ENCODE measurements at regions not wholly inside any gene's neighbourhood (a gene's known extent, or its start where the extent isn't known, plus 50 kb on each side); places are given as distances from the start of the nearest gene placed in this dataset.
"Not testable (repeated sequence)": the region's sequence is repeated elsewhere in the genome, so short reads cannot be mapped to it uniquely, and the experiment has no call there.

- no peak for DNase-seq
- H3K27ac ChIP-seq: no peak overlapping the region
- H3K9me3 ChIP-seq: no peaks in the 10 kb centered on the region
- H3K4me3 ChIP-seq: no peak overlapping the region
- TF ChIP-seq CTCF (IDR thresholded peaks at IDR 0.05) (no peak), POLR2A (IDR thresholded peaks at IDR 0.05) (no peak)
- no peaks in the 10 kb centered on the region for H3K36me3 ChIP-seq
- no peaks in the 10 kb centered on the region for H3K27me3 ChIP-seq
- no peaks in the 10 kb centered on the region for H3K4me1 ChIP-seq
Measured at GRCh38 chr1:220942278-220942677, 63.0 kb downstream of the HLX start.

GRCh38 chr1:220942914-220943313 lies 63.7 kb downstream of the HLX start:
- H3K27me3 ChIP-seq, H3K4me1 ChIP-seq, H3K4me3 ChIP-seq, H3K36me3 ChIP-seq, DNase-seq, H3K9me3 ChIP-seq, H3K27ac ChIP-seq: not testable (repeated sequence)

- no peak for TF ChIP-seq CTCF (IDR thresholded peaks at IDR 0.05)
- TF ChIP-seq POLR2A (IDR thresholded peaks at IDR 0.05): no peak
- Histone ChIP-seq H3K27ac (no peak overlapping the region), H3K4me3 (no peak overlapping the region), H3K27me3 (no peaks in the 10 kb centered on the region), H3K4me1 (no peaks in the 10 kb centered on the region), H3K36me3 (no peaks in the 10 kb centered on the region), H3K9me3 (no peaks in the 10 kb centered on the region)
- no peak for DNase-seq
Measured at GRCh38 chr1:220943319-220943996, 64.2 kb downstream of the HLX start.

GRCh38 chr1:220950576-220950975 lies 71.3 kb downstream of the HLX start:
- Histone ChIP-seq H3K9me3 (peaks cover 0 to 5% (median 0%) of the 10 kb centered on the region in 4 donors), H3K4me1 (no peaks in the 10 kb centered on the region), H3K27me3 (no peaks in the 10 kb centered on the region), H3K4me3 (no peak overlapping the region), H3K36me3 (no peaks in the 10 kb centered on the region), H3K27ac (no peak overlapping the region)
- no peak for DNase-seq
- TF ChIP-seq CTCF (IDR thresholded peaks at IDR 0.05) (no peak), POLR2A (IDR thresholded peaks at IDR 0.05) (no peak)

GRCh38 chr1:220952961-220953643 lies 73.9 kb downstream of the HLX start:
- Histone ChIP-seq H3K4me3 (no peak overlapping the region), H3K27ac (no peak overlapping the region), H3K27me3 (no peaks in the 10 kb centered on the region), H3K4me1 (no peaks in the 10 kb centered on the region), H3K36me3 (no peaks in the 10 kb centered on the region), H3K9me3 (peaks cover 0 to 5% (median 0%) of the 10 kb centered on the region in 4 donors)
- TF ChIP-seq CTCF (IDR thresholded peaks at IDR 0.05) (no peak), POLR2A (IDR thresholded peaks at IDR 0.05) (no peak)
- no peak for DNase-seq

GRCh38 chr1:220954321-220955075 lies 75.3 kb downstream of the HLX start:
- Histone ChIP-seq H3K4me1 (no peaks in the 10 kb centered on the region), H3K9me3 (peaks cover 0 to 5% (median 0%) of the 10 kb centered on the region in 4 donors), H3K27me3 (no peaks in the 10 kb centered on the region), H3K27ac (no peak overlapping the region), H3K4me3 (no peak overlapping the region), H3K36me3 (no peaks in the 10 kb centered on the region)
- TF ChIP-seq POLR2A (IDR thresholded peaks at IDR 0.05): no peak
- no peak for TF ChIP-seq CTCF (IDR thresholded peaks at IDR 0.05)
- DNase-seq: no peak

All from Peyer's patch (tissue), 4 donors.